Neural progenitor cell (in vitro differentiated cells): ENCODE measurements at regions not wholly inside any gene's neighbourhood (a gene's known extent, or its start where the extent isn't known, plus 50 kb on each side); places are given as distances from the start of the nearest gene placed in this dataset.

Source experiments
- DNase-seq: peaks from one replicate; pipeline ENCODE4 v3.0.0-alpha.2; 2016; ENCODE audit warnings: low spot score
- H2AFZ ChIP-seq: fragments of 200-600 bp; sonication (generic); replicated peaks from 2 replicates; pipeline ENCODE4 v1.6.1; 2016; ENCODE audit warnings: antibody characterized with exemption
- H3F3A ChIP-seq: fragments of 200-600 bp; sonication (generic); 2 replicates; pipeline ENCODE4 v1.6.1; 2016; ENCODE audit warnings: antibody characterized with exemption, low read depth
- H3K27ac ChIP-seq: fragments of 200-600 bp; sonication (generic); 2 replicates; pipeline ENCODE4 v1.5.1; 2016; ENCODE audit warnings: mild to moderate bottlenecking
- H3K27me3 ChIP-seq: fragments of 200-600 bp; sonication (generic); 2 replicates; pipeline ENCODE4 v1.6.1; 2016; ENCODE audit warnings: mild to moderate bottlenecking, moderate library complexity
- H3K36me3 ChIP-seq: fragments of 200-600 bp; sonication (generic); 2 replicates; pipeline ENCODE4 v1.5.1; 2016
- H3K4me1 ChIP-seq: fragments of 200-600 bp; sonication (generic); 2 replicates; pipeline ENCODE4 v1.6.1; 2016; ENCODE audit warnings: mixed run types
- H3K4me2 ChIP-seq: fragments of 200-600 bp; sonication (generic); 2 replicates; pipeline ENCODE4 v1.6.1; 2016
- H3K4me3 ChIP-seq: fragments of 200-600 bp; sonication (generic); 2 replicates; pipeline ENCODE4 v1.5.1; 2016
- H3K79me2 ChIP-seq: fragments of 200-600 bp; sonication (generic); 2 replicates; pipeline ENCODE4 v1.6.1; 2016; ENCODE audit warnings: low read depth
- H3K9ac ChIP-seq: fragments of 200-600 bp; sonication (generic); 2 replicates; pipeline ENCODE4 v1.6.1; 2016
- H3K9me3 ChIP-seq: fragments of 200-600 bp; sonication (generic); 2 replicates; pipeline ENCODE4 v1.5.1; 2016; ENCODE audit warnings: low read depth
- H4K20me1 ChIP-seq: fragments of 200-600 bp; sonication (generic); 2 replicates; pipeline ENCODE4 v1.6.1; 2016; ENCODE audit warnings: low read depth
- H3K27ac Mint-ChIP-seq: 3 replicates; pipeline ENCODE4 v1.8.0; 2021; ENCODE audit warnings: mixed read lengths
- H3K27me3 Mint-ChIP-seq: 2 replicates; pipeline ENCODE4 v1.8.0; 2022; ENCODE audit warnings: low read depth, mild to moderate bottlenecking, inconsistent platforms, moderate library complexity, mixed read lengths; ENCODE audit not compliant: insufficient read depth
- H3K36me3 Mint-ChIP-seq: 3 replicates; pipeline ENCODE4 v1.8.0; 2021; ENCODE audit warnings: mixed read lengths
- H3K4me1 Mint-ChIP-seq: 3 replicates; pipeline ENCODE4 v1.8.0; 2021; ENCODE audit warnings: mixed read lengths
- H3K4me3 Mint-ChIP-seq: 3 replicates; pipeline ENCODE4 v1.8.0; 2021; ENCODE audit warnings: mild to moderate bottlenecking, moderate library complexity, mixed read lengths
- H3K9me3 Mint-ChIP-seq: 3 replicates; pipeline ENCODE4 v1.8.0; 2020; ENCODE audit warnings: mixed read lengths
- CTCF ChIP-seq: fragments of 200-600 bp; sonication (generic); IDR thresholded peaks from 2 replicates; pipeline ENCODE4 v1.5.1; 2017; ENCODE audit warnings: antibody characterized with exemption, mild to moderate bottlenecking
- EZH2 ChIP-seq: fragments of 200-600 bp; sonication (generic); IDR thresholded peaks from 2 replicates; pipeline ENCODE4 v1.6.1; 2017; ENCODE audit warnings: antibody characterized with exemption, mild to moderate bottlenecking, moderate library complexity
- EZH2phosphoT487 ChIP-seq: fragments of 200-600 bp; sonication (generic); IDR thresholded peaks from 2 replicates; pipeline ENCODE4 v1.6.1; 2017; ENCODE audit warnings: antibody characterized with exemption

GRCh38 chr3:160047876-160048275 is 59.2 kb downstream of the IL12A start:
- Mint-ChIP-seq H3K4me1 (no peaks in the 10 kb centered on the region), H3K36me3 (no peaks in the 10 kb centered on the region), H3K4me3 (no peak overlapping the region), H3K27ac (no peak overlapping the region), H3K9me3 (peaks cover 4% of the 10 kb centered on the region), H3K27me3 (peaks cover 15% of the 10 kb centered on the region)
- H3K27me3 ChIP-seq: no peaks in the 10 kb centered on the region
- no peak overlapping the region for H3K4me3 ChIP-seq
- no peak overlapping the region for H3K4me2 ChIP-seq
- no peaks in the 10 kb centered on the region for H3K9me3 ChIP-seq
- DNase-seq: no peak
- no peaks in the 10 kb centered on the region for H3F3A ChIP-seq
- no peak for TF ChIP-seq EZH2
- TF ChIP-seq EZH2phosphoT487: no peak
- TF ChIP-seq CTCF: no peak
- no peaks in the 10 kb centered on the region for H3K79me2 ChIP-seq
- no peak overlapping the region for H2AFZ ChIP-seq
- H3K27ac ChIP-seq: no peak overlapping the region
- H4K20me1 ChIP-seq: no peaks in the 10 kb centered on the region
- H3K36me3 ChIP-seq: no peaks in the 10 kb centered on the region
- H3K9ac ChIP-seq: no peak overlapping the region
- H3K4me1 ChIP-seq: peaks cover 7% of the 10 kb centered on the region

GRCh38 chr3:160049038-160049437 is 60.4 kb downstream of the IL12A start:
- Histone ChIP-seq H3K27ac (no peak overlapping the region), H3K4me1 (peaks cover 7% of the 10 kb centered on the region), H3K27me3 (no peaks in the 10 kb centered on the region), H3K9ac (no peak overlapping the region), H3K79me2 (no peaks in the 10 kb centered on the region), H3K4me2 (no peak overlapping the region), H2AFZ (peak overlapping the region; percentile 32), H3K36me3 (no peaks in the 10 kb centered on the region), H3F3A (no peaks in the 10 kb centered on the region), H4K20me1 (no peaks in the 10 kb centered on the region), H3K4me3 (no peak overlapping the region), H3K9me3 (no peaks in the 10 kb centered on the region)
- H3K4me1 Mint-ChIP-seq: no peaks in the 10 kb centered on the region
- H3K9me3 Mint-ChIP-seq: no peaks in the 10 kb centered on the region
- no peak for TF ChIP-seq EZH2
- no peak for TF ChIP-seq EZH2phosphoT487
- TF ChIP-seq CTCF: no peak
- DNase-seq: no peak
- no peak overlapping the region for H3K4me3 Mint-ChIP-seq
- H3K27ac Mint-ChIP-seq: no peak overlapping the region
- H3K36me3 Mint-ChIP-seq: no peaks in the 10 kb centered on the region
- peaks cover 15% of the 10 kb centered on the region for H3K27me3 Mint-ChIP-seq

GRCh38 chr3:160049565-160049964 is 60.9 kb downstream of the IL12A start:
- TF ChIP-seq CTCF (no peak), EZH2 (no peak), EZH2phosphoT487 (no peak)
- H3K4me3 Mint-ChIP-seq: no peak overlapping the region
- no peaks in the 10 kb centered on the region for H3K36me3 Mint-ChIP-seq
- peaks cover 7% of the 10 kb centered on the region for H3K4me1 ChIP-seq
- H3F3A ChIP-seq: no peaks in the 10 kb centered on the region
- H3K4me1 Mint-ChIP-seq: no peaks in the 10 kb centered on the region
- no peak overlapping the region for H3K9ac ChIP-seq
- H3K27me3 ChIP-seq: no peaks in the 10 kb centered on the region
- H3K36me3 ChIP-seq: no peaks in the 10 kb centered on the region
- H3K9me3 ChIP-seq: no peaks in the 10 kb centered on the region
- H3K9me3 Mint-ChIP-seq: no peaks in the 10 kb centered on the region
- no peak overlapping the region for H3K27ac ChIP-seq
- H3K4me2 ChIP-seq: no peak overlapping the region
- H3K79me2 ChIP-seq: no peaks in the 10 kb centered on the region
- H3K4me3 ChIP-seq: no peak overlapping the region
- no peak for DNase-seq
- H2AFZ ChIP-seq: peak overlapping the region; percentile 32
- peaks cover 15% of the 10 kb centered on the region for H3K27me3 Mint-ChIP-seq
- H3K27ac Mint-ChIP-seq: peak overlapping the region; percentile 53
- no peaks in the 10 kb centered on the region for H4K20me1 ChIP-seq

- Mint-ChIP-seq H3K9me3 (no peaks in the 10 kb centered on the region), H3K4me3 (no peak overlapping the region), H3K27me3 (peaks cover 15% of the 10 kb centered on the region), H3K27ac (no peak overlapping the region), H3K4me1 (no peaks in the 10 kb centered on the region), H3K36me3 (no peaks in the 10 kb centered on the region)
- no peak for DNase-seq
- no peaks in the 10 kb centered on the region for H3K9me3 ChIP-seq
- H3K4me3 ChIP-seq: no peak overlapping the region
- no peaks in the 10 kb centered on the region for H3K36me3 ChIP-seq
- peaks cover 7% of the 10 kb centered on the region for H3K4me1 ChIP-seq
- no peak overlapping the region for H3K4me2 ChIP-seq
- no peak for TF ChIP-seq EZH2phosphoT487
- no peak for TF ChIP-seq EZH2
- TF ChIP-seq CTCF: no peak
- no peaks in the 10 kb centered on the region for H4K20me1 ChIP-seq
- no peak overlapping the region for H3K27ac ChIP-seq
- H3K79me2 ChIP-seq: no peaks in the 10 kb centered on the region
- no peak overlapping the region for H2AFZ ChIP-seq
- no peak overlapping the region for H3K9ac ChIP-seq
- H3F3A ChIP-seq: no peaks in the 10 kb centered on the region
- no peaks in the 10 kb centered on the region for H3K27me3 ChIP-seq
Observed at GRCh38 chr3:160049988-160050387, 61.4 kb downstream of the IL12A start.
